ENCODE measurements at regions not wholly inside any gene's neighbourhood (a gene's known extent, or its start where the extent isn't known, plus 50 kb on each side); places are given as distances from the start of the nearest gene placed in this dataset.

- TF ChIP-seq CTCF (IDR thresholded peaks at IDR 0.05) = no peak
- TF ChIP-seq ZFX (IDR thresholded peaks at IDR 0.05; ENCODE audit: borderline replicate concordance) = no peak
Measured at GRCh38 chr3:145785668-145786067, 375.3 kb downstream of the PLOD2 start.

All from 22Rv1 (cell line).